NOMO-1 treated with DMSO at 0.1 percent for 48 hours (cell line): ENCODE measurements at regions not wholly inside any gene's neighbourhood (a gene's known extent, or its start where the extent isn't known, plus 50 kb on each side); places are given as distances from the start of the nearest gene placed in this dataset.

Experiments used
- DNase-seq: peaks from one replicate; lab custom pipeline; 2025; ENCODE audit not compliant: unreplicated experiment; lab: John Stamatoyannopoulos, UW

DNA sequence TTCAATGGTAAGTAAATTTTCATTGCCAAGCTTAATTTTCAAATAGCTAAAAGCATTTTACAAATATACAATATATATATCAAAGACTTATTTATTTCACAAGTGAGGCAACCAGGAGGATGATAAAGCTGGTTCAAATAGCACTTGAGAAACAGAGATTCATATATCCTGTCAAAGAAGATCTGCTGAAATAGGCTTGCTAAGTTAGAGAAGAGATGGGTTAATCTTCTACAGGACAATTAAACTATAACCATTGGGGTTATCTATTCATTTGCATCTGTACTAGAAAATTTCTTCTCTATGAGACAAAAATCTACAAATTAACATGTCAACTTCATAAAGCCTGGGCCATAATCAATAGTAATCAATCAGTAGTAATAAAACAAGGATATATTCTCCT lies 637.7 kb upstream of the UBE2E2 start:
- DNase-seq, result no peak

DNA sequence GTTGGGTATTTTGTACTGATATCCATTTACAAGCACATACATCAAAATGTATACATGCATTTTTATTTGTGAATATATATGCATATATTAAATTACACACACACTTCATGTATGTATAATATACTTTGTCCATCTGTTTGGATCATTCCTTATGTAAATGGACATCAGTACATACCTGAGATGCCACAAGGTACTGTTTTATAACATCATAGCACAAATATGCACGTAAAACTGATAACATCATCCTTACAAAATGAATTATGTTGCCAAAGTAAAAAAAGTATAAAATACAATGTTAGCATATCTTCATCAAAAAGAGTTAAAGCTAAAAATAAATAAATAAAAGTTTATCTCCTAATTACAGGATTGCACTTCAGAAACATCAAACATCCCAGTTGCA lies 634.8 kb upstream of the UBE2E2 start:
- DNase-seq, result no peak

DNA sequence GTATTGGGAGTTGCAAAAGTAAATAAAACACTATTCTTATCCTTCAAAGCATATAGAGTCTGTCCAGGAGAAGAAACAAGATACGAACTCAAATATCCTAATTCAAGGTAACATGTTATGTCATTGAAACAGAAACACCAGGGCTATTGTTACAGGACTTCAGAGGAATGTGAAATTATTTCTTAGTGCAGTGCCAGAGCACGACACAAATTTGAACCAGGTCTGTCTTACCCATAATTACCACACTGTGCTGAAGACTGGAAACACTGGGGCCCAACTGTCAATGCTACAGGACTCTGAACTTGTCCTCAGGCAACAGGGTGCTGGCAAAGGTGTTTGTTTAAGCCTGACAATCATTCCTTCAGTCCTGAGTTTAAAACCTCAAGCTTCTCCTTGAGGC lies 633.6 kb upstream of the UBE2E2 start:
- DNase-seq, result no peak

DNA sequence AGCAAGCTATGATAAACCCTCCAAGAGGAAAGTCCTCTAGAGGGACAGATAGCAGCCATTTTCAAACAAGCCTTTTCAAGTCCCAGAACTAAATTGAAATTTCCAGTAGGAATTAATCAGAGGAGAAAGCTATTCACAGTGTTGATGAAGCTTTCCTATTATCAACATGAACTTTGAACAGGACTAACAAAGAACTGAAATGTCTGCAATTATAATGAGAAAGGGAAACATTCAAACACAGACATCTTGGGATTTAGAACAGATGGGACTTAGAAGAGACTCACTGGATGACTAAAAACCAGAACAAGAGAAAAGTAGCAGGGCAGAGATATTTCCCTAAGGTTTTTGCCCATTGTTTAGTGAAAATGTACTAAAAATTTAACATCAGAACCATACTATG lies 622.1 kb upstream of the UBE2E2 start:
- no peak for DNase-seq

DNA sequence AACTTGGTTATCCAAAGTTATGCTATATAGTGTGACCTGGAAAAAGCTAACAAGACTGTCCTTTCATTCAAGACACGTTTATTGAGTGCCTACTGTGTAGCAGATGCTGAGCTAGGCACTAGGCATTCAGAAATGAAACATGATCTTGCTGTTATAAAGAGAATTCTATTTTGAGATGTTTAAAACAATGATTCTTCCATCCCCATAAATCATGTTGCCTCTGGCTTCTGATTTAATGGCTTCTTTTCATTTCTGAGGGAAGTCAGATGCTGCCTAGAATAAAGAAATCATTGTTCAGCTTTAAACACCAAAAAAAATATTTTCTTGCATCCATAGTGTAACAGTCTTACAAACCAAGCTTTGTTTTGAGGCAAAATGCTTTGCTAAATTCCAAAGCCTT lies 620.9 kb upstream of the UBE2E2 start:
- DNase-seq, result no peak

DNA sequence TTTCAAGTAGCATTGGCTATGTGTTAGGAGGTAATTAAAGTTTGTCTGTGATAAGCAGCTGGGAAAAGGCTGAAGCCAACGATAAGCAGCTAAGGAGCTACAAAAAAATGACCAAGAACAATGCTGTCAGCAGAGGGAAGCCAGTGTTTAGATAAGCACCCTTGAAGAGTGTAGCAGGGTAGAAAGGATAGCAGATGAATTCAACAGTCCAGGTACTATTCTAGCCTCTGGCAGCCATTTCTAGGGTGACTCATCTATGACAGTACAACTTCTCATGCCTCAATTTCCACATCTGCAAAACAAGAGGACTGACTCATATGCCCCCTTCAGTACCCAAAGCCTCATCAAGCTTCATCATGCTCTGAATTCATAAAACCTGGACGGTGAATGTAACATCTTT lies 617.6 kb upstream of the UBE2E2 start:
- DNase-seq, result no peak

DNA sequence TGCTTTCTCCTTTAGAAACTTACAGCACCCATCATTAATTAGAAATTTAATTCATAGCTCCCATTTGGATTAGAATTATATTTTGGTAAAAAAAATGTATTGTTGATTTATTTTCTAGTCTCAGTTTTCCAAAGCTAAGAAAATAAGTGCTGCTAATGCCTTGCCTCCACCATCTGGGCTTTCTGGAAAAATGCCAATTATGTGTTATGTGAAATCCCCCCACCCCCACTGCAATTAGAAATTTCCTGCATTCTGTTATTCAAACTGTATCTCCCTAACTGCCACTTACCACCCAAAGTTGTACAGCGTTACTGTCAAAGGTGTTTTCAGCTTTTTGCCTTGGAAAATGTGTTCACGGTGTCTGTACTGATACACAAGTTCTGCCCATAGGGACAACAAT lies 617.2 kb upstream of the UBE2E2 start:
- DNase-seq, result no peak

DNA sequence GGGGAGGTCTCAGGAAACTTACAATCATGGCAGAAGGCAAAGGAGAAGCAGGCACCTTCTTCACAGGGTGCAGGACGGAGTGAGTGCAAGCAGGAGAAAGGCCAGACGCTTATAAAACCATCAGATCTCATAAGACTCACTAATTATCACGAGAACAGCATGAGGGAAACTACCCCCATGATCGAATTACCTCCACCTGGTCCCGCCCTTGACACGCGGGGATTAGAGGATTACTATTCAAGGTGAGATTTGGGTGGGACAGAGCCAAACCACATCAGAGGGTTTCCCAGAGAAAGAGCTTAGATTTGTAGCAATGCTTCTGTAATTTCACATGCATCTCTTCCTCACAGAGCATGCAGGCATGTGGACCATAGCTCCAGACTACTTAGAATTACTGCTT lies 615.7 kb upstream of the UBE2E2 start:
- no peak for DNase-seq

DNA sequence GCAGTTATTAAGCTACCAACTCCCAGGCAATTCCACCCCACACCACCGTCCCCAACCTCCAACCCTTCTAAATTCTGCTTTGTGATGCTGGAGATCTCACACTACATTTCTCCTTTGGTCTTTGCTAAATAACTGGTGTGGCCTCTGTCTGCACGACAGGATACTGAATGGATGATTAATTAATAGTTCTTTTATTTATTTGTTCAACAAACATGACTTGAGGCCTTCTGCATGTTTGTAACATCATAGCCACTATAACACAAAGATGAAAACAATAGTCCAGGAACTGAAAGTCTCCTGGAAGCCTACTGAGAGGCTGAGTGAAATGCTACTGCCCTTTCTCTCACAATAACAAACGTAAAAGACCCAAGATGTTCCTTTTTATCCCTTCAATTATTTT lies 609.5 kb upstream of the UBE2E2 start:
- DNase-seq, result no peak

DNA sequence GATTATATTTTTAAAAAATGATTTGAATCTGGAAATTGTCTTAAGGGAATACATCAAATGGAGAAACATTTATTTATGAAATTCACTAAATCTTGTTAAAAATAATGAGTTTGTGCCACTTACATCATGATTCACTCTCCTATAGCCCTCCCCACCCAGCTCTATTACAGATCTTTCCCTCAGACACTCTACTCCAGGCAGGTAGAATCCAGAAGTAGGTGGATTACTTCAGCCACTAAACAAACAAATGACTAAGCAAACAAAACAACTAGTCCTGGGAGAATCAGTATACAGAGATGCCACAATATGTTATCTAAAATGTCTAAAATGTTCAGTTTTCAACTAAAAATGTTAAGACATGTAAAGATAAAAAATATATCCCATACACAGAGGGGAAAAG lies 608.1 kb upstream of the UBE2E2 start:
- DNase-seq, result no peak

DNA sequence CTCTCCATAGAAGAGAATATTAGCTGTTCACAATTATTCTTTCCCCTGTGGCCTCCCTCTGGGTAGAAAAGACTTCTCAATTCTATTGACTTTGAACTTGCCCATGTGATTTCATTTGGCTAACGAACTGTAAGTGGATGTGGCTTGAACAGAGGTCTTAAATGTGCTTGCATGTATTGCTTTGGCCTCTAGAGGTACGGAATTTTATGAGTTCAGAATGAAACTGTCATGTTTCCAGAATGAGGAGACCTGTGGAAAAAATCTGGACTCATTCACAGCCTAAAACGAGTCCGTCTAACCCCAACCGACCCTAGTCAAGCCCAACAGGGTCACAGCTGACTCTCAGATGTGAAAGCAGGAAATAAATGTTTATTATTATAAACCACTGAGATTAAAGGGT lies 596.7 kb upstream of the UBE2E2 start:
- no peak for DNase-seq

DNA sequence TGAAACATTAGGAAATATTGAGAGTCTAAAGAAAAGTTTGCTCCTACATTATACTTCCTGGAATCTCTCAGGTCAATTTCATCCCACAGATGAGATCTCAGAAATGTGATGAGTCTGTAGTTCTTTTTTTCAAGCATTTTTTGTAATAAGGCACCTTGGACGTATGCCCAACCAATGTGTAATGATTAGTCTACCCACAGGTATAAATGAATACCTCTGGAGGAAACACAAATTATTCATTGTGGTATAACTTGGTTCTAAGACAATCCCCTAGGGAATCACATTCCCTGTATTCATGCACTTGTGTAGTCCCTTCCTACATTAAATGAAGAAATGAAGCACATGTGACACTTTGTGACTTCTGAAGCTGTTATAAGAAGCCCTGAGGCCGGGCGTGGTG lies 596.2 kb upstream of the UBE2E2 start:
- DNase-seq, result no peak

DNA sequence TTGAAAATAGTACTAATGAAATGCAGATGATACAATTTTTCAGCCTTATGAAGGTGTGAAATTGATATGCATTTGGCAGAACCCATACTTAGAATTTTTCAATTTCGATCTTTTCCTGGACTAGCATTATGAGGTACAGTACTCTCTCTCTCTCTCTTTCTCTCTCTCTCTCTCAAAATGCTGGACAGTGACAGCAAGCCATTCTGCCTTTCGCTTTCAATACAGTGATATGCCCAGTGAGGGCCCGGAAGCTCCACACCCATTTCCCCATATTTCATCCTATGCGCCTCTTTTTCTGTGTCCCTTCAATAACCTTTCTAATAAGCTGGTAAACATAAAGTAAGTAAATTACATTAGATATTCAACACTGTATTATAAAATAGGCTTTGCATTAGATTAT lies 595.0 kb upstream of the UBE2E2 start:
- DNase-seq, result no peak

DNA sequence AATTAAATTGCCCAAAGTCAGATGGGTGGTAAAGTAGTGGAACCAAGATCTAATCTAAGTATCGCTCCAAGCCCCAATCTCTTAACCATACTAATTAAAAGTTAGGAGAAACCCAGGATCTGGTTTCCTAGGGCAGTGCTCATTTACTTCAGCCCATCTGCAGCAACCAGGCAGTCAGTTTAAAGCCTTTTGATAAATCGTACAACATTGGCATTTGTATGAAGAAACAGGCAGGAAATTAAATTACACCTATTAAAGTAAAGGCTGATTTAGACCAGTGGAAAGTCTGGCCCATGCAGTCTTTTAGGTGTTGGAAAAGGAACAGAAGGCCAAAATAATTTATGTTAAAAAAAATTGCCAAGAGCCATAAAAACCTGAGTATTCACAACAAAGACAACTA lies 594.4 kb upstream of the UBE2E2 start:
- DNase-seq, result no peak

DNA sequence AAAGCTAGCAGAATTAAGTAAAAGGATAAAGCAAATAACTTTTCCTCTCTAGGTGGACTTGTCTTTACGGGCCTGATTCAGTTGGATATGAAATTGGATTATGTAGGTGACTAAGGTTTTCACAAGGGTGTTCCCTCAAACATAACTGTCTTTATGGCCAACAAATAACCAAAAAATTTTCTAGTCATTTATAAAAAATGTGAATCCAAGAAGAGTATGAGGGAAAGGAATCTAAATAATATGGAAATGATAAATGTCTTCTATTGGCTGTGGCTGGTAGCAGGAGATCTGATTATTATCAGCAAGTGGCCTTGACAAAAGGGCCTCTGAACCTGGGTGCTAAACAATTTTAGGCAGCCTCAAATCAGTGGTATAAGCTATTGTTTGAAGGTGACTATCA lies 594.0 kb upstream of the UBE2E2 start:
- no peak for DNase-seq

DNA sequence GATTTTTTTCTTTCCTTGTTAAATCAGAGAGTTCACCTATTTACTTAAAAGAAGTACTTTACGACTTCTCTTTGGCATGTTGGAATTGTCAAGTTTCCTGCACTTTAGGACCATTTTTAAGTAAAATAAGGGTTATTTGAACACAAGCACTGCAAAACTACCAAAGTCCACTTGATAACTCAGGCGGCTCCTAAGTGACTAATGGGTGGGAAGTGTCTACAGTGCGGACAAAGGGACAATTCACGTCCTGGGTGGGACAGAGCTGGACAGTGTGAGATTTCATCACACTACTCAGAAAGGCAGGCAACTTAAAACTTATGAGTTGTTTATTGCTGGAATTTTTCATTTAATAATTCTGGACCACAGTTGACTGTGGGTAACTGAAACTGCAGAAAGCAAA lies 590.2 kb upstream of the UBE2E2 start:
- DNase-seq, result no peak

DNA sequence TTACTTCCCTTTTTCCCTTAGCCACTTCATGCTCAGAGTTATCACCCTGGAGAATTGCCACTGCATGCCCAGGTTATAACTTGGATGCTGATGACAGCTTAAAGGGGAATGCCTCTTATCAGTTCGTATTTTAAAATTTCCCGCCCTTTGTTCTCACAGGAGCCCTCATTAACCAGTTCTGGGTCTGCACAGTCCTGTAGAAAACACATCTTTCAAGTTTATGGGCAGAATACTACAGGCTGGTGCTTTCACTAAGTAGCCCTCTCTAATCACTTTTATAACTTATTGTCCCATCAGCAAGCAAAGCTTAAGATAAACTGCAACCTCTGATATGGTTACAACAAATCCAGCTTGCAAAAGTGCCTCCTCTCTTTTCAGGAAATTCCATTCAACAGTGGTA lies 587.3 kb upstream of the UBE2E2 start:
- DNase-seq, result no peak

DNA sequence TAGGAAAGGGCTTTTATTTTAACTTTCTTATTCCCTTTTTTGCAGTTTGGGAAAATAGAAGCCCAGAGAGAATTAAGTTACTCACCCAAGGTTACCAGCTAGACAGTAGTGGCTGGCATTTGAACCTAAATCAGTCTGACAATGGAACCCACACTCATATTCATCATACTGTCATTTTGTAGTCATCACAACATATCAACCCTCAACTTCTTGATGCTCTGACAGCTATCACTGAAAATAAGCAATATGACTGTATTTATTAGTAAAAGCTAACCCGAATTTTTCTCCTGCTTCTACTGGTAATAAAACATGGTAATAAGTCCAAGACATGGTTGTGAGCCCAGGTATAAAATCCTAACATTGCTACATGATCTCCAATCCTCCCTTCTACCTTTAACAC lies 585.8 kb upstream of the UBE2E2 start:
- DNase-seq, result no peak

DNA sequence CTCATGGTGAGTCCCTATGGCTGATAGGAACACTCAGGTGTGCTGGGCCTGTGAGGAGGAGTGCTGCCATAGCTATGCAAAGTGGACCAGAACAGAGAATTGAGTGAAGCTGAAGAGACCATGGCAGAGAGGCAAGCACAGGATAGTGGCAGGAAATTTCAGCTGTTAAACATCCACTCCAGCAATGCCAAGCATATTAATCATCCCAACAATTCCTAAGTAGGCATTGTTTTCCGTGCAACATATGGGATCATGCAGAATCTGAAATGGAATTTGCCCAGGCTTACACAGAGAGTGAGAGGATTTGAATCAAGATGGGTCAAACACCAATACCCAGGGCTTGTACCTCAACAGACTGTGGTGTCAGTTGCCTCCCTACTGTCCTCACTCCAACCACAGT lies 582.6 kb upstream of the UBE2E2 start:
- DNase-seq, result no peak

DNA sequence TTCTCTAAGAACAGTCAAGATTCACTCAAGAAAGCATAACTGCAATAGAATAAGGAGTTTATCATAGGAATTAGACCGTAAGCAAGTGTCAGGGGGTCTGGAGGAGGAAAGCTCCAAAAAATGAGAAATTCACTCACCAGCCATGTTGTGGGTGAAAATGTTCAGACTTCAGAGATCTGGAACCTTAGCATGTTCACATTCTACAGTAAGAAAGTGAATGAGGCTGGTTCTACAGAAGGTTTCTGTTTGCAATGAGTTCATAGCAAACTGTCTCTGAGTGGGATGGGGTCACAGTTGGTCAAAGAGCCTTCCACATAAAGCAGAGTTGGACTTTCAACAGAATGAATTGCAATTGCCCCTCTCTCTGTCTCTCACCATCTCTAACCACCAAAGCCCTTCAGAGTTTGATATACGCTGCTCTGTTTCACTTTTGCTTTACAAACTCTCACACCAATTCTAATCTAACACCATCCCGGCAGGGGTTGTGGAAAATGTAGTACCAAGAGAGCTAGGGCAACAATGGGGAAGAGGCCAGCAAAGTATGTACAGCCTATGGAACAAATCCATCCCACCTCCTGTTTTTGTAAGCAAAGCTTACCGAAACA lies 581.8 kb upstream of the UBE2E2 start:
- DNase-seq, result no peak

DNA sequence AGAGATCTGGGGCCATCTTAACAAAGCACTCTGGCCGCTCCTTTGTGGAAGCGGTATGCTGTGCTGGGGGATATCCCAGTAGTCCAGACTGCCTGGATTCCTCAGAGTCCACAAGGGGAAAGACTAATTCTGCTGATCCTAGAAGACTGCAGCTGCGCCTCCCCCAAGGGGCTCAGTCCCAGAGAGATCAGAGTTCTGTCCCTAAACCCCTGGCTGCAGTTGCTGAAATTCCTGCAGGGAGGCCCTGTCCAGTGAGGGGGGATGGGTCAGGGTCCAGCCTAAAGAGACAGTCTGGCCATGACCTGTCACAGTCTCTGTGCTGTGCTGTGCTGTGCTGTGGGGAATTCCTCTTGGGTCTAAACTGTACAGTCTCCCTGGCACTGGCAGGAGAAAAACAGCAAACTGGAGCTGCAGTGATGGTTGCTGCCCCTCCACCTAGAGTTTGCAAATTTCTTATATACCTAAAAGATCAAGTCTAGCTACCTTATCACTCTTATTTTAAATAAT lies 575.1 kb upstream of the UBE2E2 start:
- no peak for DNase-seq

DNA sequence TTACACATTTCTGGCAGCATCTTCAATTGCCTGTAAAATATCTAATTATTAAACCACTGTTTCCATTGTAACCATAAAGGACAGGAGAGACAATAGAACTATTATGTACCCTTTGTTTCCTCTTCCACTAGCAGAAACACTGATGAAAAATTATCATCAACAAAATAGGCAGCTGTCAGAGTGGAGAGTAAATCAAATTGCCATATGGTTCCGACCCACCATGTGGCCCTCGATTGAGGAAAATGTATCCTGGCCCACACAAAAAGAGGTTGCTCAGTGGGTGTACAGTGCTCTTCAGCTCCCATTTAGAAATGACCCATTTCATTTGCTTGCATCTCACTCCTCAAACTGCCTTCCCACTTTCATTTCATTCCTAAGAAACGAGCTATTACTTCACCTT lies 570.6 kb upstream of the UBE2E2 start:
- DNase-seq, result no peak

DNA sequence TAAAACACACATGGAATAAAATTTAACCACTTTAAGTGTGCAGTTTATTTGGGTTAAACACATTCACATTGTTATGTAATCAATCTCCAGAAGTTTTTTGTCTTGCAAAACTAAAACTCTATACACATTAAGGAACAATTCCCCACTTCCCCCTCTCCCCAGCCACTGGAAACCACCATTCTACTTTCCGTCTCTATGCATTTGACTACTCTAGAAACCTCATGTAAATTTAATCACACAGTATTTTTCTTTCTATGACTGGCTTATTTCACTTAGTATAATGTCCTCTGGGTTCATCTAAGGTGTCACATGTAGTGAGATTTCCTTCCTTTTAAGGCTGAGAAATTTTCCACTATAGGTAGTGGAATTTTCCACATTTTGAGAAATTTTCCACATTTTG lies 568.7 kb upstream of the UBE2E2 start:
- DNase-seq, result no peak
